Neural progenitor cell (in vitro differentiated cells): ENCODE measurements at regions not wholly inside any gene's neighbourhood (a gene's known extent, or its start where the extent isn't known, plus 50 kb on each side); places are given as distances from the start of the nearest gene placed in this dataset.
"Not testable (repeated sequence)": the region's sequence is repeated elsewhere in the genome, so short reads cannot be mapped to it uniquely, and the experiment has no call there.

ENCODE experiments used
- DNase-seq: peaks from one replicate; pipeline ENCODE4 v3.0.0-alpha.2; 2016; ENCODE audit warnings: low spot score
- H2AFZ ChIP-seq: fragments of 200-600 bp; sonication (generic); replicated peaks from 2 replicates; pipeline ENCODE4 v1.6.1; 2016; ENCODE audit warnings: antibody characterized with exemption
- H3F3A ChIP-seq: fragments of 200-600 bp; sonication (generic); 2 replicates; pipeline ENCODE4 v1.6.1; 2016; ENCODE audit warnings: antibody characterized with exemption, low read depth
- H3K27ac ChIP-seq: fragments of 200-600 bp; sonication (generic); 2 replicates; pipeline ENCODE4 v1.5.1; 2016; ENCODE audit warnings: mild to moderate bottlenecking
- H3K27me3 ChIP-seq: fragments of 200-600 bp; sonication (generic); 2 replicates; pipeline ENCODE4 v1.6.1; 2016; ENCODE audit warnings: mild to moderate bottlenecking, moderate library complexity
- H3K36me3 ChIP-seq: fragments of 200-600 bp; sonication (generic); 2 replicates; pipeline ENCODE4 v1.5.1; 2016
- H3K4me1 ChIP-seq: fragments of 200-600 bp; sonication (generic); 2 replicates; pipeline ENCODE4 v1.6.1; 2016; ENCODE audit warnings: mixed run types
- H3K4me2 ChIP-seq: fragments of 200-600 bp; sonication (generic); 2 replicates; pipeline ENCODE4 v1.6.1; 2016
- H3K4me3 ChIP-seq: fragments of 200-600 bp; sonication (generic); 2 replicates; pipeline ENCODE4 v1.5.1; 2016
- H3K79me2 ChIP-seq: fragments of 200-600 bp; sonication (generic); 2 replicates; pipeline ENCODE4 v1.6.1; 2016; ENCODE audit warnings: low read depth
- H3K9ac ChIP-seq: fragments of 200-600 bp; sonication (generic); 2 replicates; pipeline ENCODE4 v1.6.1; 2016
- H3K9me3 ChIP-seq: fragments of 200-600 bp; sonication (generic); 2 replicates; pipeline ENCODE4 v1.5.1; 2016; ENCODE audit warnings: low read depth
- H4K20me1 ChIP-seq: fragments of 200-600 bp; sonication (generic); 2 replicates; pipeline ENCODE4 v1.6.1; 2016; ENCODE audit warnings: low read depth
- H3K27ac Mint-ChIP-seq: 3 replicates; pipeline ENCODE4 v1.8.0; 2021; ENCODE audit warnings: mixed read lengths
- H3K27me3 Mint-ChIP-seq: 2 replicates; pipeline ENCODE4 v1.8.0; 2022; ENCODE audit warnings: low read depth, mild to moderate bottlenecking, inconsistent platforms, moderate library complexity, mixed read lengths; ENCODE audit not compliant: insufficient read depth
- H3K36me3 Mint-ChIP-seq: 3 replicates; pipeline ENCODE4 v1.8.0; 2021; ENCODE audit warnings: mixed read lengths
- H3K4me1 Mint-ChIP-seq: 3 replicates; pipeline ENCODE4 v1.8.0; 2021; ENCODE audit warnings: mixed read lengths
- H3K4me3 Mint-ChIP-seq: 3 replicates; pipeline ENCODE4 v1.8.0; 2021; ENCODE audit warnings: mild to moderate bottlenecking, moderate library complexity, mixed read lengths
- H3K9me3 Mint-ChIP-seq: 3 replicates; pipeline ENCODE4 v1.8.0; 2020; ENCODE audit warnings: mixed read lengths
- EZH2 ChIP-seq: fragments of 200-600 bp; sonication (generic); IDR thresholded peaks from 2 replicates; pipeline ENCODE4 v1.6.1; 2017; ENCODE audit warnings: antibody characterized with exemption, mild to moderate bottlenecking, moderate library complexity
- EZH2phosphoT487 ChIP-seq: fragments of 200-600 bp; sonication (generic); IDR thresholded peaks from 2 replicates; pipeline ENCODE4 v1.6.1; 2017; ENCODE audit warnings: antibody characterized with exemption
- TF ChIP-seq, protein P1 (sequence below): fragments of 200-600 bp; sonication (generic); IDR thresholded peaks from 2 replicates; pipeline ENCODE4 v1.5.1; 2017; ENCODE audit warnings: antibody characterized with exemption, mild to moderate bottlenecking

DNA sequence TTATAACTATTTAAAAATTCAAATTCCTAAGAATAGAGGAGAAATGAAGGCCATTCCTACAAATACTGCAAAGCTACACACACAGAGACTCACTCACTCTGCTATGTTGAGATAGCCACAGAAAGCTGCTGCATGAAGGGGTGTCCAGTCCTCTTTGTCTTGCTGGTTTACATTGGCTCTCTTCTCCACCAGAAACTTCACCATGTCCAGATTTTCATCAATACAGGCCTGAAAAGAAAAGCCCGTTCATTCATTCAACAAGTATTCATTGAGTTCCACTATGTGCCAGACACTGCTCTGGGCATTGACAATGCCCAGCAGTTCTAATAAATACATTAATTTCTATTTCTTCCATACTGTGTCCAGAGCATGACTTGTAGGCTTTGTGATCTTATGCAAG is 732.3 kb downstream of the CDY1 start:
- no peaks in the 10 kb centered on the region for H3K79me2 ChIP-seq
- no peaks in the 10 kb centered on the region for H3K9me3 Mint-ChIP-seq

DNA sequence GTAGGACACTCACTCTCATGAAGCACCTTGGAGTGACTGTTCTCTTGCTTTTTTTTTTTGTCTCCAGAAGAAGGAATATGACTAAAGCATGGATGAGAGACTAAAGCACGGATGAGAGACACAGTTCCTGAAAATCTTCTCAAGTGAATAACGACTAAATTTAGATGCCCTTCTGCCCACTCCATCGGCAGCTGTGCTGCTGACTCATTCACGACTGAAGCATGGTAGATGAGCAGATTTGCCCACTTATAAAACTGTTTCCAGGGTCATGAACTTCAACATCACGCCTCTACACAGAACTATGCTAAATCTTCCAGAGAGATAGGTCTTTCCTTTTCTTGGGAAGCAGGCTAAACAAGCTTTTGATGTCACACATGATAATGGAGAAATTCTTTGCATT is 738.0 kb downstream of the CDY1 start:
- not testable (repeated sequence) for H3K4me2 ChIP-seq, H3K36me3 Mint-ChIP-seq, H3K9me3 ChIP-seq, H3K4me3 Mint-ChIP-seq, H3K4me1 Mint-ChIP-seq, H3K27me3 Mint-ChIP-seq, H3K9ac ChIP-seq, H3K27ac Mint-ChIP-seq, H3K4me1 ChIP-seq, H3K79me2 ChIP-seq, H3K27ac ChIP-seq, H3K9me3 Mint-ChIP-seq, DNase-seq, H3K27me3 ChIP-seq, H3K36me3 ChIP-seq, H4K20me1 ChIP-seq, H3F3A ChIP-seq, H3K4me3 ChIP-seq, H2AFZ ChIP-seq

More for the DNA sequence above, 732.3 kb downstream of the CDY1 start:
- Mint-ChIP-seq H3K4me3 (no peak overlapping the region), H3K36me3 (no peaks in the 10 kb centered on the region), H3K27me3 (no peaks in the 10 kb centered on the region), H3K27ac (no peak overlapping the region), H3K4me1 (no peaks in the 10 kb centered on the region)
- Histone ChIP-seq H3K36me3 (no peaks in the 10 kb centered on the region), H3K4me2 (no peak overlapping the region), H2AFZ (no peak overlapping the region), H4K20me1 (no peaks in the 10 kb centered on the region), H3K9ac (no peak overlapping the region), H3F3A (no peaks in the 10 kb centered on the region), H3K9me3 (no peaks in the 10 kb centered on the region), H3K4me1 (no peaks in the 10 kb centered on the region), H3K27me3 (no peaks in the 10 kb centered on the region), H3K4me3 (no peak overlapping the region), H3K27ac (no peak overlapping the region)
- no peak for TF ChIP-seq EZH2
- TF ChIP-seq, protein P1, sequence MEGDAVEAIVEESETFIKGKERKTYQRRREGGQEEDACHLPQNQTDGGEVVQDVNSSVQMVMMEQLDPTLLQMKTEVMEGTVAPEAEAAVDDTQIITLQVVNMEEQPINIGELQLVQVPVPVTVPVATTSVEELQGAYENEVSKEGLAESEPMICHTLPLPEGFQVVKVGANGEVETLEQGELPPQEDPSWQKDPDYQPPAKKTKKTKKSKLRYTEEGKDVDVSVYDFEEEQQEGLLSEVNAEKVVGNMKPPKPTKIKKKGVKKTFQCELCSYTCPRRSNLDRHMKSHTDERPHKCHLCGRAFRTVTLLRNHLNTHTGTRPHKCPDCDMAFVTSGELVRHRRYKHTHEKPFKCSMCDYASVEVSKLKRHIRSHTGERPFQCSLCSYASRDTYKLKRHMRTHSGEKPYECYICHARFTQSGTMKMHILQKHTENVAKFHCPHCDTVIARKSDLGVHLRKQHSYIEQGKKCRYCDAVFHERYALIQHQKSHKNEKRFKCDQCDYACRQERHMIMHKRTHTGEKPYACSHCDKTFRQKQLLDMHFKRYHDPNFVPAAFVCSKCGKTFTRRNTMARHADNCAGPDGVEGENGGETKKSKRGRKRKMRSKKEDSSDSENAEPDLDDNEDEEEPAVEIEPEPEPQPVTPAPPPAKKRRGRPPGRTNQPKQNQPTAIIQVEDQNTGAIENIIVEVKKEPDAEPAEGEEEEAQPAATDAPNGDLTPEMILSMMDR, result no peak
- no peak for TF ChIP-seq EZH2phosphoT487
- DNase-seq, result no peak

DNA sequence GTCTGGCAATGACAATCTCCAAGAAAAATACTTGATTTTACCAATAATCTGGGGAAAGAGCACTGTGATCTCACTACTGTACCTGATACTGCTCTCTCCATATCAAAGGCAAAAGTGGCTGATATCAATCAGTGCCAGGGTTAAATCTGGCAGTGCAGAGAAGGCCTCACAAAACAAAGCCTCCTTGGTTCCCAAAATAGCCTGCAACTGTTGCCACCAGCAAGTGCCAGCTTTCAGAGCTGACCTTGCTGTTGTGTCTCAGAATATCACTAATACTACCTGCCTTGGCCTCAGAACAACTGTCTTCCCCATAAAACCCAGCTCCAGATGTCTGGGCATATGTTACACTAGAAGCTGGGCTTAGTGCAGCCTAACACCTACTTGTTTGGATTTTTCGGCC is 738.6 kb downstream of the CDY1 start:
- not testable (repeated sequence) for H3K27ac ChIP-seq, H3K4me3 Mint-ChIP-seq, H2AFZ ChIP-seq, H3K79me2 ChIP-seq, H3K9ac ChIP-seq, H3K4me1 ChIP-seq, H3K4me3 ChIP-seq, H3K9me3 ChIP-seq, H3K27me3 Mint-ChIP-seq, H3K9me3 Mint-ChIP-seq, H3K4me2 ChIP-seq, H3K27ac Mint-ChIP-seq, H3K27me3 ChIP-seq, DNase-seq, H3K36me3 ChIP-seq, H3K36me3 Mint-ChIP-seq, H3K4me1 Mint-ChIP-seq, H4K20me1 ChIP-seq, H3F3A ChIP-seq

DNA sequence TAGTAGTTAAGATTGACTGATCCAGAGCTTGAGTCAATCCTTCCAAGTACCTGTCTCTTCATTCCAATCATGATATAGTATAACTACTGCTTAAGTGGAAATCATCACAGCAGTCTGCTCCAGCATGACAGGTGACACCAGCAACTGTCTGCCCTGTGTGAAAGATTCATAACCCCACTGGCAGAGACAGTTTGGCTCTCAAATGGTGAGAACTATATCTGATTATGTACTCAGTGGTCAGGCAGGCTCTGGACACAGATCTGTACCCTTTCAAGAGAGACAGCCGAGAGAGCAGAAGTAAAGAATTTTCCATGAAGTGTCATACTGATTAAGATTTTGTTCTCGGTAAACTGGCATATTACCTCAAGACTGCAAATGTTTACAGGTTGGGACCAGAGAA is 741.5 kb downstream of the CDY1 start:
- H3K4me1 ChIP-seq, H2AFZ ChIP-seq, H3K4me3 ChIP-seq, H3K27ac ChIP-seq, H3K36me3 ChIP-seq, H3K4me3 Mint-ChIP-seq, H3K4me2 ChIP-seq, H3K27me3 Mint-ChIP-seq, H3K9ac ChIP-seq, DNase-seq, H3K9me3 ChIP-seq, H3K9me3 Mint-ChIP-seq, H3K27ac Mint-ChIP-seq, H3K36me3 Mint-ChIP-seq, H3F3A ChIP-seq, H3K79me2 ChIP-seq, H4K20me1 ChIP-seq, H3K27me3 ChIP-seq, H3K4me1 Mint-ChIP-seq: not testable (repeated sequence)

DNA sequence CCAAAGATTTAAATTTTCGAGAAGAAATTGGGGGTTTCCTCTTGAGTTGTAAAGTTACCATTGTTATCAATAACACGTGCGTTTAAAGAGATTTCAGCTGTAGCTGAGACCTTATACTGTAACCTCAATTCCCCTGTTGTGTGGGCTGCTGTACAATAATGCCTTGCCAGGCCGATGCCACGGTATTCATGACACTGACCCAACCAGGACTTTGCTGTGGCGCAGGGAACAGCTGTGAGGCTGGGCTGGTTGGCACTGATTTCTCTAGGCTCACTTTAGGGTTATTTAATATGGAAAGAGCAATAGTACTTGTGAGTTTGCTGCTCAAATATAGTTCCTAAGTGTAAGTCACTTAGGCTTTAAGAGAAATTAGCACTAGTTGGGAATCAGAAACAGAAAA is 744.2 kb downstream of the CDY1 start:
- H3K36me3 ChIP-seq, H3K9ac ChIP-seq, H3K9me3 Mint-ChIP-seq, H3K27ac ChIP-seq, H3K79me2 ChIP-seq, H3K9me3 ChIP-seq, H3K4me2 ChIP-seq, H3K27me3 Mint-ChIP-seq, H3K4me1 Mint-ChIP-seq, H3K4me3 ChIP-seq, H2AFZ ChIP-seq, H3K27me3 ChIP-seq, H3K27ac Mint-ChIP-seq, H4K20me1 ChIP-seq, H3K4me3 Mint-ChIP-seq, H3K36me3 Mint-ChIP-seq, DNase-seq, H3K4me1 ChIP-seq, H3F3A ChIP-seq: not testable (repeated sequence)

DNA sequence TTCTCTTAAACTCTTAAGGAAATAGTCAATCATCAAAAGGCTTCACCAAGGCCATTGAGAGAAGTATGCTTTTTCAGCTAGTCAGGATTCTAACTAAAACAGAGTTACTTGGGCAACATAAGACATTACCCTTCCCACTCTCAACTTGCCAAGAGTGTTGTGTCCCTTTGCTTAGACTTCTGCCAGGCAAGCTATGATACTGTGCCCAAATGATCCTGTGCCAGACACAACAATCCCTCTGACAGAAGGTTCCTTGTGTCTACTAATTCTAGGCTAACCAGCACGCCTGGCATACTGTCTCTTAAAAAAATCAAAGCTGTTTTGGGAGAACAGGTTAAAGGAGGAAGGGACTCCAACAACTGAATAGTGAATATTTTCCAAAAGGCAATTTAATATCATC is 750.6 kb downstream of the CDY1 start:
- DNase-seq, H3K36me3 ChIP-seq, H3K27ac Mint-ChIP-seq, H3K9me3 Mint-ChIP-seq, H3K27ac ChIP-seq, H3K36me3 Mint-ChIP-seq, H4K20me1 ChIP-seq, H3K4me3 Mint-ChIP-seq, H3F3A ChIP-seq, H3K4me3 ChIP-seq, H3K27me3 ChIP-seq, H3K27me3 Mint-ChIP-seq, H3K9ac ChIP-seq, H2AFZ ChIP-seq, H3K4me1 Mint-ChIP-seq, H3K9me3 ChIP-seq, H3K79me2 ChIP-seq, H3K4me1 ChIP-seq, H3K4me2 ChIP-seq: not testable (repeated sequence)
